ENCODE measurements at regions not wholly inside any gene's neighbourhood (a gene's known extent, or its start where the extent isn't known, plus 50 kb on each side); places are given as distances from the start of the nearest gene placed in this dataset.
"Not testable (repeated sequence)": the region's sequence is repeated elsewhere in the genome, so short reads cannot be mapped to it uniquely, and the experiment has no call there.

DNA sequence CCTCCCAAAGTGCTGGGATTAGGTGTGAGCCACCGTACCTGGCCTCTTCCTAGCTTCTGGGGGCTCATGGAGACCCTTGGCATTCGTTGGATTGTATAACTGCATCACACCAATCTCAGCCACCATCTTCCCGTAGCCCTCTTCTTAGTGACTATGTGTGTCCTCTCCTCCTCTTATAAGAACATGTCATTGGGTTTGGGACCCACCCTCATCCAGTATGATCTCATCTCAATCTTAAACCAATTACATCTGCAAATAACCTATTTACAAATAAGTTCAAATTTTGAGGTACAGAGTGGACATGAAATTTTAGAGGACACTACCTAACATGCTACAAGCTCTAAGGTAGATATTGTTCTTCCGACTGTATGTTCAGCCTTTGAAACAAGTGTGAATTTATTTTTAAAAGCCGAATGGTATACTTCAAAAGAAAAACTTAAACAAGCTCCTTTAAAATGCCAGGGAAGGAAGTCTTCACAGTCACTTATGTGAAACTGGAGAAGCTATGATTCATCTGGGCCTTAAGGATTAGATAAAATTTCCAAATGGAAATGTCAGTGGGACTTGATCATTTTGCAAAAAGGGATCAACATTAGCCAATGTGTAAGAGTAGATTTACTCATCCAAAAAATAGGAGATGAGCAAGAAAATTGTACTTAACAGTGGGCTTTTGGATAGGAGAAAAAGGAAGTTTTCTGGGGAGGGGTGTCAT, 225.7 kb downstream of the MEX3B start:
- DNase-seq (ENCODE audit: low spot score): no peak

- no peak for DNase-seq (ENCODE audit: low spot score)
Observed at GRCh38 chr15:81814882-81815455, 230.8 kb downstream of the MEX3B start.

DNA sequence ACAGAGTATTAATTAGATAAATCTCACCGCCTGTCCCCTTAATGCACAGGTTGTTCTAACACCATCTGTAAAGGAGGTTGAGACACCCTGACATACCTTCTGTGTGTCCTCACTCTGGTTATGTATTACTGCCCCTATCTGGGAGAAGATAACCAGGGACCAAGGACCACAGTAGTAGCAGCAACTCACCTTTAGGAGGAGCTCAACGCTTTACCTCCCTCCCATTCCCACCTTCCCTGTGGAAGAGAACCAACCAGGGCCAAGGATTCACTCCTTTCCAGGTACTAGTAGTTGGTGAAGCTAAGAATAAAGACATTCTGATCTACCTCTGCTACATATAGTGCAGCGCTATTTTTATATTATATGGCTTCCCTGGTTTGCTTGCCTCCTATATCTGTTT, 232.6 kb downstream of the MEX3B start:
- no peak for DNase-seq (ENCODE audit: low spot score)

- DNase-seq (ENCODE audit: low spot score): no peak
Observed at GRCh38 chr15:81812456-81812855, 233.4 kb downstream of the MEX3B start.

- no peak for DNase-seq (ENCODE audit: low spot score)
Observed at GRCh38 chr15:81811736-81812135, 234.1 kb downstream of the MEX3B start.

- DNase-seq (ENCODE audit: low spot score): no peak
Observed at GRCh38 chr15:81809543-81809942, 236.3 kb downstream of the MEX3B start.

DNA sequence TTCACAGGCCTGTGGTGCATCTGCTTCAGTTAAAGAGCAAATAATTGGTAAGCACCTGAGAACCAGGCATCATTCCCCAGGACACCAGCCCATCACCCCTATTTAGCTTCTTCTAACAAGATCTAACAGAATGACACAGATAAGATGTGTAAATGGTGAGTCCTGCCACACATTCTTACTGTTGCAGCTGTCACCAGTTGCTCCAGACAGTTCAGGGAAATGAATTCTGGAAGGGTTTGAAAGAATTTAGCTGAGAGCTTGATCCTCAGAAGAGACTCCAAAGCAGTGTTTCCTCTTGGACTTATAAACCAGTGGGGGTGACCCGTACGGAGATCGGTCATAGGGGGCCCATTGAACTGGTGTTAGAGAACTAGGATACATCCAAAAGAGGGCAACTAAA, 238.0 kb downstream of the MEX3B start:
- no peak for DNase-seq (ENCODE audit: low spot score)

- no peak for DNase-seq (ENCODE audit: low spot score)
Observed at GRCh38 chr15:81807186-81807585, 238.6 kb downstream of the MEX3B start.

- DNase-seq (ENCODE audit: low spot score): no peak
Observed at GRCh38 chr15:81795899-81796298, 249.9 kb downstream of the MEX3B start.

DNA sequence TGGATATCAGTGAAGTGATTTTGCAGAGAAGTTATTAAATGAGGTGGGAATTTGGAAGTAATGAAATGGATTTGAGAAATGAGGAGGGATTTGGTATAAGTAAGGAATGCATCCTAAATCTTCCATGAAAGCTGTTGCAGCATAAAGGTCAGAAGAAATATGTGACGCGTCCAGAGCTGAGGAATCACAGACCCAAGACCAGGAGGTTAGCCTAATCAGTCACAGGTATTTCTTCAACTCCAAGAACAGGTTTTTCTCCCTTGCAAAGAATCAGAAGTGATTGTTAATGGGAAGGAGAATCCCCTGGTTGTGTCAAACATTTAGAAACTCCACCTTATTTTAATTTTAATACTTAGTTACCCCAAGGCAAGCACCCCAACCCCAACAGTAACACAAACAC, 253.2 kb downstream of the MEX3B start:
- no peak for DNase-seq (ENCODE audit: low spot score)

GRCh38 chr15:81791322-81791721, 254.5 kb downstream of the MEX3B start:
- not testable (repeated sequence) for DNase-seq (ENCODE audit: low spot score)

- no peak for DNase-seq (ENCODE audit: low spot score)
Observed at GRCh38 chr15:81789403-81789802, 256.4 kb downstream of the MEX3B start.

DNA sequence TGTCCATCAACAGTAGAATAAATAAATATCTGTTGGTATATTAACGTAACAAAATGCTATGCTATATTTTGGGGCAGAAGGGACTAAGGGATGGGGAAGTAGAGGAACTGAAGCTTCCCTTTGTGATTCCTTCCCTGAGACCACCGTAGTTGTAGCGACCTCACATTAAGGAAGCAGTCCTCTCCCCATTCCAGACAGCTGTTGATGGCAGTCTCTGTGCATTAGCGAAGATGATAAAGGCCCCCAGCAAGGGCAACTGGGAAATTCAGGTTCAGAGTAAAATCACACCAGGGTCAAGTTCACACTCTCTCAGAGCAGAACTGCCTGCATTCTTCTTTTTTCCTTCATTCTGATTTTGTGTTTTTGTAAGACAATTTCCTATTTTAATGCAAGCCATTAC, 259.0 kb downstream of the MEX3B start:
- no peak for DNase-seq (ENCODE audit: low spot score)

GRCh38 chr15:81785679-81786078, 260.1 kb downstream of the MEX3B start:
- DNase-seq (ENCODE audit: low spot score): no peak

DNA sequence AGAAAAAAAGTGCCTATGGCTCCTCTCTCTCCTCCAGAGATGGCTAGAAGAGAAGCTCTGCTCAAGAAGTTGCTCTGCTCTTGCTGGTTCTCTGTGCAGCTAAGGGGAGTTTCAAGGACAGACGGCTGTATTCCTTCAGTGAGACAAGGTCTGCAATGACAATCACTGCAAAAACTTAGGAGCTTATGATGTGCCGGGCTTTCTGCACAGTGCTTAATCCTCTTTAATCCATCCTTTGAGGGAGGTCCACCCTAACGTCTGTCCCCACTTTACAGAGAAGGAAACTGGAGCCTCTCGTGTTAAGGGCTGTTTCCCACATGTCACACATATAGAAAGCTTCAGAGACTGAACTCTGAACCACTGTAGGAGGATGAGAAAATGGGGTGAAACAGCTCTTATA, 260.6 kb downstream of the MEX3B start:
- no peak for DNase-seq (ENCODE audit: low spot score)

- DNase-seq (ENCODE audit: low spot score): no peak
Observed at GRCh38 chr15:81784751-81785150, 261.1 kb downstream of the MEX3B start.

DNA sequence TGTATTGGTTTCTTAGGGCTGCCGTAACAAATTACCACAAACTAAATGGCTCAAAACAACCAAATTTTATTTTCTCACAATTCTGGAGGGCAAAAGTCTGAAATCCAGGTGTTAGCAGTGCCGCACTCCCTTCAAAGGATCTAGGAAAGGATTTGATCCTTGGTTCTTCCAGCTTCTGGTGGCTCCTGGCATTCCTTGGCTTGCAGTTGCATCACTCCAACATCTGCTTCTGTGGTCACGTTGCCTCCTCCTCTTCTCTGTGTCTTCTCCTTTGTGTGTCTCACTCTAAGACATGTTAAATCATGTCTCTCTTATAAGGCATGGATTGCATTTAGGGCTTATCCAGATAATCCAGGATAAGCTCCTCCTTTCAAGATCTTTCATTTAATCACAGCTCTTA, 262.2 kb downstream of the MEX3B start:
- DNase-seq (ENCODE audit: low spot score): no peak

DNA sequence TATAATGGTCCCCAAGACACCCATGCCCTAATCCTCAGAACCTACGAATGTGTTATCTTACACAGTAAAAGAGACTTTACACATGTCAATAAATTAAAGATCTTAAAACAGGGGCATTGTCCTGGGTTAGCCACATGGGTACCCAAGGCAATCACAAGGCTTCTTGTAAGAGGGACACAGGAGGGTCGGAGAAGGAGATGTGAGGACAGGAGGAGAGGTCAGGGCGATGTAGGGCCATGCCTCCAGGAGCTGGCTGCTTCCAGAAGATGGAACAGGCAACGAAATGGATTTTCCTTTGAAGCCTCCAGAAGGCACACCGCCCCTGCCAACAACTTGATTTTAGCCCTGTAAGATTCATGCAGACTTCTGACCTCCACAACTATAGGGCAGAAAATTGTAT, 262.7 kb downstream of the MEX3B start:
- DNase-seq (ENCODE audit: low spot score): no peak

DNA sequence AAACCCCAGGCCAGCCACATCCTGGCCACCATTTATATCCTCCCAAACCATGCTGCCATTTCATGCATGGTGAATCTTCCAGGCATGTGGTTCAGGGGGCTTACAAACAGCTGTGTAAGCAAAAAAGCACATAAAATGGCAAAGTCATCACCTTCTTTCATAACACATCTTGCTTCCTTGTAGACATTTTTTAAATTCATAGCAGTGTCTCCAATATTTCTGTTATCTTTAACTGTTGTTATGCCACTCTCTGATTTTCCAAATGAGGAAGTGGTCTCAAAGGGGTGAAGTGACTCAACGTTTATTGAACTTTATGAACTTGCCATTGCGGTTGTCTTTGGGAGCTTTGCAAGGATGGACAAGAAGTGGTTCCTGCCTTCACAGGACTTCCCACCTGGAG, 264.4 kb downstream of the MEX3B start:
- DNase-seq (ENCODE audit: low spot score): no peak

DNA sequence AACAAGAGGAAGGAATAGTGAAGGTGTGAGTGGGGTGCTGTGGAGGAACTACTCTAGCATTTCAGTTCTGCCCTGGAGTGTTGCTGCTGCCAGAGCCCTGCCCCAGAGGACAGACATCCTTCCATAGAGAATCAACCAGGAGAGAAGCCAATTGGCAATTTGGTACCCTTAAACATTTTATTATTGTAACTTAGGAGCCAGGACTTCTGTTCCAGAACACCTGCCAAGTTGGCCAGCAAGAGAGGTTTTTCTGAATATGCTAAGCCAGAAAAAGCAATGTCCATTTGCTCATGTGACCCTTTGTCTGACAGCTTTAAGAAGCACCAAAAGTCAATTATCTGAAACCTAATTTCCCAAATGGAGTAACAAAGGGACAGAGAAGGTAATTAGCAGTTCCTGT, 264.9 kb downstream of the MEX3B start:
- DNase-seq (ENCODE audit: low spot score): no peak

DNA sequence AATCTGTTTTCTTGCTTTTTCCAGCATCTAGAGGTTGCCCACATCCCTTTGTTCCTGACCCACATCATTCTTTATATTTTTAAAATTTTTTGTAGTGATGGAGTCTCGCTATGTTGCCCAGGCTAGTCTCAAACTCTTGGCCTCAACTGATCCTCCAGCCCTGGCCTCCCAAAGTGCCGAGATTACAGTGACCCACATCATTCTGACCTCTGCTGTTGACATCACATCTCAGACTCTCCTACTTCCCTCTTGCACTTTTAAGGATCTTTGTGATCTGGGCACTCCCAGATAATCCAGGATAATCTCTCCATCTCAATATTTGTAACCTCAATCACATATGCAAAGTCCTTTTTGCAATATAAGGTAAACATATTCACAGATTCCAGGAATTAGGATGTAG, 266.6 kb downstream of the MEX3B start:
- DNase-seq (ENCODE audit: low spot score): no peak

DNA sequence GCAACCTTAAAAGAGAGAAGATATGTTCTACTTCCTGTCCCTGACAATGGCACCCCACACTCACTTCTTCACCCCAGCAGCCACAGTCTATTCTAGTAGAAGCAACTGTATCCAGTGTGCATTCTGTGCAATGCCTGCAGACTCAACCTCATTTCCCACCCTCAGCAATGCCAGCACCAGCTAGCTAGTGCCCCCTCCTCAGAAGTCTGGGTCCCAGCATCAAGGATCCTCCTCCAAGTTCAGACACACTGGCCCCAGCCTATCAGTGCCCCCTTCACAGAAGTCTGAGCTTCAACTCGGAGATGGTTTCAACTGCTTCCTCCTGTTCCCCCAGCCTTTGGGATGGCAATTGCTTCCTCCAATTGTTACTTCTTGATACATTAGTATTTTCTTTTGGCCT, 268.3 kb downstream of the MEX3B start:
- no peak for DNase-seq (ENCODE audit: low spot score)

- DNase-seq (ENCODE audit: low spot score): no peak
Observed at GRCh38 chr15:81776976-81777375, 268.8 kb downstream of the MEX3B start.

GRCh38 chr15:81775779-81776178, 270.0 kb downstream of the MEX3B start:
- not testable (repeated sequence) for DNase-seq (ENCODE audit: low spot score)

Data from globus pallidus (tissue), 1 donor.